PFSK-1 (cell line): ENCODE measurements at regions not wholly inside any gene's neighbourhood (a gene's known extent, or its start where the extent isn't known, plus 50 kb on each side); places are given as distances from the start of the nearest gene placed in this dataset.

Experiments
- FOXP2 ChIP-seq: optimal IDR thresholded peaks from 2 replicates; pipeline ENCODE3; 2011; ENCODE audit warnings: borderline replicate concordance, control low read depth, inconsistent platforms; ENCODE audit not compliant: insufficient read depth; ENCODE audit errors: extremely low read length, extremely low read depth
- POLR2AphosphoS5 ChIP-seq: IDR thresholded peaks from 2 replicates; pipeline ENCODE4 v1.6.1; 2012; ENCODE audit warnings: low read depth, mild to moderate bottlenecking, control low read depth, low read length, moderate library complexity
- SIN3A ChIP-seq: IDR thresholded peaks from 2 replicates; pipeline ENCODE4 v1.6.1; 2012; ENCODE audit warnings: mild to moderate bottlenecking, low read length, moderate library complexity, borderline replicate concordance; ENCODE audit not compliant: insufficient read depth
- TAF1 ChIP-seq: IDR thresholded peaks from 2 replicates; pipeline ENCODE4 v1.6.1; 2012; ENCODE audit warnings: low read length, control low read depth, borderline replicate concordance; ENCODE audit not compliant: insufficient read depth
- TF ChIP-seq, protein P1 (sequence below), 2 experiments: IDR thresholded peaks; 2 replicates each; pipeline versions ENCODE4 v1.6.1 to v1.8.0; 2011 to 2012; ENCODE audit warnings: low read depth in 2 of 2, low read length in 2 of 2, control low read depth in 1 of 2, inconsistent platforms in 1 of 2, mild to moderate bottlenecking in 1 of 2, moderate library complexity in 1 of 2; ENCODE audit not compliant: insufficient read depth in 1 of 2

DNA sequence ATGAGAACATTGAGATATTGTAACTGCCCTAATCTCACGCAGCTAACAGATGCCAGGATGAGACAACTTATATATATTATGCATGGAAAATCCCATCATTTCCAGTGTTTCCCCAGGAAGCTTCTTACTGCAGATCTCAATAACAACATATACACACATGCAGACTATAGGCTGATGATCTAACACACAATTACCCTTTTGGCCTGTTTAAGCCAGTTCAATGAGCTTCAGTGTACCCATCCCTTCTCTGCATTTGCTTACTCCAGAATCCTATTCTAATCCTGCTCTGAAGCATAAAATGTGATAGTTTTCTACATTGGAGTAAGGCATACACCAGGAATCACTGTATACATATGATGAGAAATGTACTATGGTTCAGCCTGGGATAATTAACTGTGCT is 489.4 kb downstream of the SUCLA2 start:
- TF ChIP-seq SIN3A, result no peak
- TF ChIP-seq, protein P1, sequence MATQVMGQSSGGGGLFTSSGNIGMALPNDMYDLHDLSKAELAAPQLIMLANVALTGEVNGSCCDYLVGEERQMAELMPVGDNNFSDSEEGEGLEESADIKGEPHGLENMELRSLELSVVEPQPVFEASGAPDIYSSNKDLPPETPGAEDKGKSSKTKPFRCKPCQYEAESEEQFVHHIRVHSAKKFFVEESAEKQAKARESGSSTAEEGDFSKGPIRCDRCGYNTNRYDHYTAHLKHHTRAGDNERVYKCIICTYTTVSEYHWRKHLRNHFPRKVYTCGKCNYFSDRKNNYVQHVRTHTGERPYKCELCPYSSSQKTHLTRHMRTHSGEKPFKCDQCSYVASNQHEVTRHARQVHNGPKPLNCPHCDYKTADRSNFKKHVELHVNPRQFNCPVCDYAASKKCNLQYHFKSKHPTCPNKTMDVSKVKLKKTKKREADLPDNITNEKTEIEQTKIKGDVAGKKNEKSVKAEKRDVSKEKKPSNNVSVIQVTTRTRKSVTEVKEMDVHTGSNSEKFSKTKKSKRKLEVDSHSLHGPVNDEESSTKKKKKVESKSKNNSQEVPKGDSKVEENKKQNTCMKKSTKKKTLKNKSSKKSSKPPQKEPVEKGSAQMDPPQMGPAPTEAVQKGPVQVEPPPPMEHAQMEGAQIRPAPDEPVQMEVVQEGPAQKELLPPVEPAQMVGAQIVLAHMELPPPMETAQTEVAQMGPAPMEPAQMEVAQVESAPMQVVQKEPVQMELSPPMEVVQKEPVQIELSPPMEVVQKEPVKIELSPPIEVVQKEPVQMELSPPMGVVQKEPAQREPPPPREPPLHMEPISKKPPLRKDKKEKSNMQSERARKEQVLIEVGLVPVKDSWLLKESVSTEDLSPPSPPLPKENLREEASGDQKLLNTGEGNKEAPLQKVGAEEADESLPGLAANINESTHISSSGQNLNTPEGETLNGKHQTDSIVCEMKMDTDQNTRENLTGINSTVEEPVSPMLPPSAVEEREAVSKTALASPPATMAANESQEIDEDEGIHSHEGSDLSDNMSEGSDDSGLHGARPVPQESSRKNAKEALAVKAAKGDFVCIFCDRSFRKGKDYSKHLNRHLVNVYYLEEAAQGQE (IDR thresholded peaks at IDR 0.05; ENCODE audit: insufficient read depth in 1 of 2, low read depth in 2 of 2, low read length in 2 of 2), result no peak
- no peak for TF ChIP-seq POLR2AphosphoS5
- no peak for TF ChIP-seq TAF1
- TF ChIP-seq FOXP2, result no peak

GRCh38 chr13:47508527-47509228 is 492.4 kb downstream of the SUCLA2 start:
- TF ChIP-seq, protein P1 (IDR thresholded peaks at IDR 0.05; ENCODE audit: insufficient read depth in 1 of 2, low read depth in 2 of 2, low read length in 2 of 2), result no peak
- TF ChIP-seq TAF1 (no peak), FOXP2 (no peak), SIN3A (no peak), POLR2AphosphoS5 (no peak)

DNA sequence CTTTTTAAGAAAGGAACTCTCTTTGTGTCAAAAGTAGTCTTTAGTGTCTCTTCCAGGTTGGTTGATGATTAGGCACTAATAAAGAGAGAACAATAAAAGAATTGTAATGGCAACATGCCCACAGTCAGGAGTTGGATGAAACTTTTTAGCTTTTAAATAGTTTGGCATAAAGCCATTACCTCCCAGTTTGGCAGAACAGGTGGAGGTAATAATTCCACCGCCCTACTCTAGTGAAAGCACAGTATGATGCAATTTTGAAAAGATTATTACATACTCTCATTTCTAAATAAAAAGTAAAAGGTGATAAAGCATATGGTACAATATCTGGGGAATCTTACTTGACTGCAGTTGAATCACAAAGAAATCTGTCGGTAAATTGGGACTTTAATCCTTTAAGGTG is 497.6 kb downstream of the SUCLA2 start:
- TF ChIP-seq TAF1 (no peak), FOXP2 (no peak), SIN3A (no peak), POLR2AphosphoS5 (no peak)
- TF ChIP-seq, protein P1 (IDR thresholded peaks at IDR 0.05; ENCODE audit: insufficient read depth in 1 of 2, low read depth in 2 of 2, low read length in 2 of 2), result no peak

DNA sequence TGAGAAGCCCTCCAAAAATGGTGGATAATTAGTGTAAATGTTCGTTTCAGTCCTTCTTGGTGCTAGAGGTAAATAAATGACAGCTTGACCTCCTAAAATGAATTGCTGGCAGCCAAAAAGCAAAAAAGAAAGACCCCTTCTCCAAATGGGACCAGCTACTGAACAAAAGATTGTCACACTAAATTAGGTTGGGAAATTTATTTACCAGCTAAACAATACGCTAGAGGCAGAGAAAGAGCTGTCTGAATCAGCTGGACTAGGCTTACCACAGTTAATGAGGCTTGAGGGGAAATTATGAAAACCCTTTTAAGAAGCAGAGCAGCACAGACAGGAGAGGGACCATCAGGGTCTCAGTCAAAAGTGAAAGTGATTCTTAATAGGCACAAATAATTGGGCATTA is 498.9 kb downstream of the SUCLA2 start:
- no peak for TF ChIP-seq SIN3A
- TF ChIP-seq, protein P1 (IDR thresholded peaks at IDR 0.05; ENCODE audit: insufficient read depth in 1 of 2, low read depth in 2 of 2, low read length in 2 of 2), result no peak
- no peak for TF ChIP-seq TAF1
- TF ChIP-seq POLR2AphosphoS5, result no peak
- TF ChIP-seq FOXP2, result no peak
